Peyer's patch (tissue), 4 donors: ENCODE measurements at regions not wholly inside any gene's neighbourhood (a gene's known extent, or its start where the extent isn't known, plus 50 kb on each side); places are given as distances from the start of the nearest gene placed in this dataset.
"Not testable (repeated sequence)": the region's sequence is repeated elsewhere in the genome, so short reads cannot be mapped to it uniquely, and the experiment has no call there.

Experiments
- DNase-seq, 3 donors: peaks; one replicate each; pipeline ENCODE4 v3.0.0-alpha.2; 2017 to 2019
- H3K27ac ChIP-seq, 4 donors: fragments of 200-600 bp; sonication (generic); one replicate each; pipeline ENCODE4 v1.5.1; 2016 to 2019
- H3K27me3 ChIP-seq, 2 donors: fragments of 200-600 bp; sonication (generic); one replicate each; pipeline ENCODE4 v1.5.1; 2019
- H3K36me3 ChIP-seq, 3 donors: fragments of 200-600 bp; sonication (generic); one replicate each; pipeline ENCODE4 v1.5.1; 2016 to 2019
- H3K4me1 ChIP-seq, 4 donors: fragments of 200-600 bp; sonication (generic); one replicate each; pipeline ENCODE4 v1.5.1; 2016 to 2019
- H3K4me3 ChIP-seq, 4 donors: fragments of 200-600 bp; sonication (generic); 1 replicate in 3 of 4; 2 replicates in 1 of 4; pipeline ENCODE4 v1.5.1; 2016 to 2019; ENCODE audit warnings: mild to moderate bottlenecking in 1 of 4
- H3K9me3 ChIP-seq, 4 donors: fragments of 200-600 bp; sonication (generic); one replicate each; pipeline ENCODE4 v1.5.1; 2016 to 2019; ENCODE audit warnings: mild to moderate bottlenecking in 1 of 4
- CTCF ChIP-seq, 6 experiments: fragments of 450-650 bp in 4 of 6; fragments of 200-600 bp in 2 of 6; sonication (generic) in 1 of 6; IDR thresholded peaks; one replicate each; pipeline ENCODE4 v1.5.1; 2017 to 2019; ENCODE audit warnings: antibody characterized with exemption in 6 of 6, mild to moderate bottlenecking in 3 of 6, moderate library complexity in 1 of 6
- POLR2A ChIP-seq, 2 donors: fragments of 450-650 bp; IDR thresholded peaks; one replicate each; pipeline ENCODE4 v1.5.1; 2017; ENCODE audit warnings: antibody characterized with exemption in 2 of 2, mild to moderate bottlenecking in 2 of 2, moderate library complexity in 2 of 2

DNA sequence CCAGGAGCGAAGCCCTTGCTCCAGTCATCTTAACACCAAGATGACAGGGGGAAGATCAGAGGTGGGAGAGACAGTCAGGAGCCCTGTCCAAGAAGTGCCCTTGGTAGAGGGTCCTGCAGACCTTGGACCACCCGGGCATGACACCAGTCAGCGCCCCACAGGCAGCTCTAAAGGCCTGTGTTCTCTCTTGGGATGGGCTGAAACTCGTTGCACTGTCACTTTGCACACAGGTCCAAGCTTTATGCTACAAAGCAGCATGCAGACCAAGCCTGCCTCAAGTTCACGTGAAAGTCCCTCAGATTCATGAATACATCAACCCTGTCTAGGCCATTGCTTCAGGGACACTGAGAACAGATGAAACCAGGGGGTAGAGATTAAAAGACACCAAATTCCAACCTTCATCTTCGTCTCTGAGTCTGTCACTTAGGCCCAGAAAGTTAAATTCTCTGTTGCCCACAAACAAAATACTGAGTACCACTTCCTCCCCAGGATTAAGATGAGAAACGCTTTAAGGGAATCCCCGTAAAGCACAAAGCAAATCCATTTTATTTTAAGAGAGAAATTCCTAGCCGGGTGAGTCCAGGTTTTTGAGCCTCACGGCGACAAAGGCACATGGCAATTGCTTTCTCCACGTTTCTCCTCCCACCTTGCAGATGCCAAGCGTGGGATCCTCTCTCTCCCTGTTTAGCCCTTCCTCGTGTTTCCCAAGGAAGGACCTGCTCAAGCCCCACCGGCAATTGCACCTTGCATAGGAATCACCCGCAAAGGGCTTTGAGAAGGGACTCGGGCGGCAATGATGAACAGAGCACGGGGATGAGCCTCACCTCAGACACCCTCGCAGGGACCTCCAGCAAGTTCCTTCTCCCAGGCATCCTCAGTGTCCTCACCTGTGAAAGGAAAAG is 75.0 kb upstream of the ID2 start:
- Histone ChIP-seq H3K4me3 (no peak overlapping the region), H3K9me3 (no peaks in the 10 kb centered on the region), H3K4me1 (peaks cover 0 to 10% (median 0%) of the 10 kb centered on the region in 4 donors), H3K27ac (no peak overlapping the region), H3K36me3 (no peaks in the 10 kb centered on the region), H3K27me3 (no peaks in the 10 kb centered on the region)
- DNase-seq, result no peak
- TF ChIP-seq CTCF (IDR thresholded peaks at IDR 0.05), result no peak
- no peak for TF ChIP-seq POLR2A (IDR thresholded peaks at IDR 0.05)

GRCh38 chr2:8607606-8608005 is 74.2 kb upstream of the ID2 start:
- Histone ChIP-seq H3K36me3 (no peaks in the 10 kb centered on the region), H3K4me3 (no peak overlapping the region), H3K9me3 (no peaks in the 10 kb centered on the region), H3K27me3 (no peaks in the 10 kb centered on the region), H3K4me1 (peaks cover 0 to 10% (median 0%) of the 10 kb centered on the region in 4 donors), H3K27ac (no peak overlapping the region)
- no peak for DNase-seq
- TF ChIP-seq CTCF (IDR thresholded peaks at IDR 0.05) (no peak), POLR2A (IDR thresholded peaks at IDR 0.05) (no peak)

- H3K4me3 ChIP-seq, result no peak overlapping the region
- peaks cover 0 to 10% (median 0%) of the 10 kb centered on the region in 4 donors for H3K4me1 ChIP-seq
- no peaks in the 10 kb centered on the region for H3K36me3 ChIP-seq
- no peak for DNase-seq
- no peaks in the 10 kb centered on the region for H3K9me3 ChIP-seq
- H3K27me3 ChIP-seq, result no peaks in the 10 kb centered on the region
- H3K27ac ChIP-seq, result peak overlapping the region in 1 of 4 donors; percentile 19
- TF ChIP-seq CTCF (IDR thresholded peaks at IDR 0.05), result no peak
- TF ChIP-seq POLR2A (IDR thresholded peaks at IDR 0.05), result no peak
Measured at GRCh38 chr2:8608411-8608954, 73.4 kb upstream of the ID2 start.

DNA sequence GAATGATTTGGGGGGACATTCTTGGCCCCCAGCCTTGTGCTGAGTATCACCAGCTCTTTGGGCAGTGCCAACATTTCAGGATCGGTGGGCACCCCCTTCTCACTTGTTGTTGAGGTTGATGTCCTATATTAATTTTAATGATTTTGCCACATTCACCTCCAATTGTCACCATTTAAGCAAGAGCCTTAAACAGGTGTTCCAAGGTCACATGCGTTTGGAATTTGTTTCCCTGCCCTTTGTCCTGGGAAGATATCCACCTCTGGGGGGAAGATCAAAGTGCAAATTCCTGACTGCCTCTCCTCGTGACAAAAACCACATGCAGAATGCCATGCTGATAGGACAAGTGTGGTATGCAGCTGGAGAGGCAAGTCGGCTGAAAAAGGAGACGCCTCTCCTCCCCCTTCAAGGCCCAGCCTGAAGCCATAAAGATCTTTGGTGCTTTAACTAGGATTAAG is 72.5 kb upstream of the ID2 start:
- no peaks in the 10 kb centered on the region for H3K36me3 ChIP-seq
- H3K4me3 ChIP-seq, result no peak overlapping the region
- H3K9me3 ChIP-seq, result no peaks in the 10 kb centered on the region
- H3K4me1 ChIP-seq, result peaks cover 0 to 10% (median 0%) of the 10 kb centered on the region in 4 donors
- H3K27me3 ChIP-seq, result no peaks in the 10 kb centered on the region
- no peak for TF ChIP-seq POLR2A (IDR thresholded peaks at IDR 0.05)
- no peak for DNase-seq
- H3K27ac ChIP-seq, result peak overlapping the region in 1 of 4 donors; percentile 19

- H3K27ac ChIP-seq, DNase-seq, H3K36me3 ChIP-seq, H3K4me1 ChIP-seq, H3K9me3 ChIP-seq, H3K4me3 ChIP-seq, H3K27me3 ChIP-seq: not testable (repeated sequence)
Measured at GRCh38 chr2:8610775-8611174, 71.1 kb upstream of the ID2 start.

- DNase-seq, result no peak
- H3K27me3 ChIP-seq, result no peaks in the 10 kb centered on the region
- no peaks in the 10 kb centered on the region for H3K9me3 ChIP-seq
- H3K4me3 ChIP-seq, result no peak overlapping the region
- no peak for TF ChIP-seq CTCF (IDR thresholded peaks at IDR 0.05)
- TF ChIP-seq POLR2A (IDR thresholded peaks at IDR 0.05), result no peak
- peaks cover 0 to 10% (median 0%) of the 10 kb centered on the region in 4 donors for H3K4me1 ChIP-seq
- no peaks in the 10 kb centered on the region for H3K36me3 ChIP-seq
- no peak overlapping the region for H3K27ac ChIP-seq
Measured at GRCh38 chr2:8611246-8611645, 70.6 kb upstream of the ID2 start.
